ENCODE measurements at regions not wholly inside any gene's neighbourhood (a gene's known extent, or its start where the extent isn't known, plus 50 kb on each side); places are given as distances from the start of the nearest gene placed in this dataset.

DNA sequence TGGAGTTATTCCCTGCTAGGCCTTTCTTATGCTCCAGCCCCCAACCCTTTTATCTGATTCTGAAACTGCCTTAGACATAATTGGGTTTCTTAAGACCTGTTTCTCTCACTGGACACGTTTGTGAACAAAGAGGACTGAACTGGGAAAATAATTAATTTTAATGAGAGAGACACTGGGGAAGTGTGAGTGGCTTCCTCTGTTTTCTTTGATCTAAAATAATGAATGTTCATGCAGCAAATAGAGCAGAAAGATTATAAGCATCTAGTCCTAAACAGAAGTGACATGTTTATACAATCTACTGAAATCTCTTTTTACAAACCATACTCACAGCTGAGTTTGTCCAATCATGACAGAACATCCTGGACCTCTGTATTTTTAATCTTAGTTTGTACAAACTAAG, 157.6 kb downstream of the SH3BGRL2 start:
- TF ChIP-seq, protein P1, sequence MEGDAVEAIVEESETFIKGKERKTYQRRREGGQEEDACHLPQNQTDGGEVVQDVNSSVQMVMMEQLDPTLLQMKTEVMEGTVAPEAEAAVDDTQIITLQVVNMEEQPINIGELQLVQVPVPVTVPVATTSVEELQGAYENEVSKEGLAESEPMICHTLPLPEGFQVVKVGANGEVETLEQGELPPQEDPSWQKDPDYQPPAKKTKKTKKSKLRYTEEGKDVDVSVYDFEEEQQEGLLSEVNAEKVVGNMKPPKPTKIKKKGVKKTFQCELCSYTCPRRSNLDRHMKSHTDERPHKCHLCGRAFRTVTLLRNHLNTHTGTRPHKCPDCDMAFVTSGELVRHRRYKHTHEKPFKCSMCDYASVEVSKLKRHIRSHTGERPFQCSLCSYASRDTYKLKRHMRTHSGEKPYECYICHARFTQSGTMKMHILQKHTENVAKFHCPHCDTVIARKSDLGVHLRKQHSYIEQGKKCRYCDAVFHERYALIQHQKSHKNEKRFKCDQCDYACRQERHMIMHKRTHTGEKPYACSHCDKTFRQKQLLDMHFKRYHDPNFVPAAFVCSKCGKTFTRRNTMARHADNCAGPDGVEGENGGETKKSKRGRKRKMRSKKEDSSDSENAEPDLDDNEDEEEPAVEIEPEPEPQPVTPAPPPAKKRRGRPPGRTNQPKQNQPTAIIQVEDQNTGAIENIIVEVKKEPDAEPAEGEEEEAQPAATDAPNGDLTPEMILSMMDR (IDR thresholded peaks at IDR 0.05), result no peak
- no peak for TF ChIP-seq POLR2A (IDR thresholded peaks at IDR 0.05)

All from body of pancreas (tissue), 4 donors.